Left forelimb (tissue), 1 donor: ENCODE measurements at regions not wholly inside any gene's neighbourhood (a gene's known extent, or its start where the extent isn't known, plus 50 kb on each side); places are given as distances from the start of the nearest gene placed in this dataset.

ENCODE experiments used
- DNase-seq: peaks from one replicate; pipeline ENCODE4 v3.0.0-alpha.2; 2018; ENCODE audit warnings: low spot score

GRCh38 chr13:105307776-105308175 lies 1227.7 kb downstream of the EFNB2 start:
- no peak for DNase-seq

- no peak for DNase-seq
These were observed 1237.6 kb downstream of the EFNB2 start for GRCh38 chr13:105297839-105298238.

- no peak for DNase-seq
These were observed 1243.5 kb downstream of the EFNB2 start for GRCh38 chr13:105291987-105292386.

- no peak for DNase-seq
These were observed 1244.9 kb downstream of the EFNB2 start for GRCh38 chr13:105290596-105290995.

- no peak for DNase-seq
These were observed 1249.9 kb downstream of the EFNB2 start for GRCh38 chr13:105285526-105285925.

- DNase-seq = no peak
These were observed 1252.8 kb downstream of the EFNB2 start for GRCh38 chr13:105282406-105283285.

- DNase-seq = no peak
These were observed 1256.5 kb downstream of the EFNB2 start for GRCh38 chr13:105278943-105279381.

GRCh38 chr13:105276571-105276970 lies 1258.9 kb downstream of the EFNB2 start:
- no peak for DNase-seq

- DNase-seq = no peak
These were observed 1261.7 kb downstream of the EFNB2 start for GRCh38 chr13:105273665-105274222.

- no peak for DNase-seq
These were observed 1262.5 kb downstream of the EFNB2 start for GRCh38 chr13:105272660-105273631.

GRCh38 chr13:105266615-105267014 lies 1268.8 kb downstream of the EFNB2 start:
- DNase-seq = no peak

- DNase-seq = no peak
These were observed 1272.9 kb downstream of the EFNB2 start for GRCh38 chr13:105262579-105262978.

- no peak for DNase-seq
These were observed 1276.0 kb downstream of the EFNB2 start for GRCh38 chr13:105259426-105259825.

- no peak for DNase-seq
These were observed 1280.0 kb downstream of the EFNB2 start for GRCh38 chr13:105255472-105255871.

- DNase-seq = no peak
These were observed 1284.2 kb downstream of the EFNB2 start for GRCh38 chr13:105251293-105251692.

- no peak for DNase-seq
These were observed 1287.6 kb downstream of the EFNB2 start for GRCh38 chr13:105247830-105248229.

- DNase-seq = no peak
These were observed 1295.1 kb downstream of the EFNB2 start for GRCh38 chr13:105240371-105240770.

GRCh38 chr13:105232439-105232838 lies 1303.0 kb downstream of the EFNB2 start:
- no peak for DNase-seq

- no peak for DNase-seq
These were observed 1303.5 kb downstream of the EFNB2 start for GRCh38 chr13:105232006-105232405.

- DNase-seq = no peak
These were observed 1303.9 kb downstream of the EFNB2 start for GRCh38 chr13:105231579-105231978.

- no peak for DNase-seq
These were observed 1314.6 kb downstream of the EFNB2 start for GRCh38 chr13:105220881-105221280.

- DNase-seq = no peak
These were observed 1315.4 kb downstream of the EFNB2 start for GRCh38 chr13:105220063-105220462.
